HL-60 (cell line): ENCODE measurements at regions not wholly inside any gene's neighbourhood (a gene's known extent, or its start where the extent isn't known, plus 50 kb on each side); places are given as distances from the start of the nearest gene placed in this dataset.

Source experiments
- REST ChIP-seq: IDR thresholded peaks from 2 replicates; pipeline ENCODE4 v1.6.1; 2012; ENCODE audit warnings: low read depth; ENCODE audit not compliant: insufficient replicate concordance
- TF ChIP-seq, protein P1 (sequence below): IDR thresholded peaks from one replicate; pipeline ENCODE4 v1.5.1; 2011; ENCODE audit warnings: low read length, control low read depth, inconsistent platforms; ENCODE audit not compliant: insufficient read depth

- TF ChIP-seq, protein P1, sequence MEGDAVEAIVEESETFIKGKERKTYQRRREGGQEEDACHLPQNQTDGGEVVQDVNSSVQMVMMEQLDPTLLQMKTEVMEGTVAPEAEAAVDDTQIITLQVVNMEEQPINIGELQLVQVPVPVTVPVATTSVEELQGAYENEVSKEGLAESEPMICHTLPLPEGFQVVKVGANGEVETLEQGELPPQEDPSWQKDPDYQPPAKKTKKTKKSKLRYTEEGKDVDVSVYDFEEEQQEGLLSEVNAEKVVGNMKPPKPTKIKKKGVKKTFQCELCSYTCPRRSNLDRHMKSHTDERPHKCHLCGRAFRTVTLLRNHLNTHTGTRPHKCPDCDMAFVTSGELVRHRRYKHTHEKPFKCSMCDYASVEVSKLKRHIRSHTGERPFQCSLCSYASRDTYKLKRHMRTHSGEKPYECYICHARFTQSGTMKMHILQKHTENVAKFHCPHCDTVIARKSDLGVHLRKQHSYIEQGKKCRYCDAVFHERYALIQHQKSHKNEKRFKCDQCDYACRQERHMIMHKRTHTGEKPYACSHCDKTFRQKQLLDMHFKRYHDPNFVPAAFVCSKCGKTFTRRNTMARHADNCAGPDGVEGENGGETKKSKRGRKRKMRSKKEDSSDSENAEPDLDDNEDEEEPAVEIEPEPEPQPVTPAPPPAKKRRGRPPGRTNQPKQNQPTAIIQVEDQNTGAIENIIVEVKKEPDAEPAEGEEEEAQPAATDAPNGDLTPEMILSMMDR = no peak
- no peak for TF ChIP-seq REST
These were observed 67.6 kb downstream of the SOX1 start for GRCh38 chr13:112134391-112135075.
